Breast epithelium (tissue), 4 donors: ENCODE measurements at regions not wholly inside any gene's neighbourhood (a gene's known extent, or its start where the extent isn't known, plus 50 kb on each side); places are given as distances from the start of the nearest gene placed in this dataset.

ENCODE experiments used
- DNase-seq, 2 donors: peaks; one replicate each; pipeline ENCODE4 v3.0.0-alpha.2; 2019; ENCODE audit warnings: low spot score in 2 of 2
- H3K27ac ChIP-seq, 2 donors: fragments of 200-600 bp; sonication (generic) in 1 of 2; one replicate each; pipeline ENCODE4 v1.5.1; 2016 to 2019; ENCODE audit warnings: mild to moderate bottlenecking in 1 of 2
- H3K27me3 ChIP-seq, 2 donors: fragments of 200-600 bp; sonication (generic) in 1 of 2; one replicate each; pipeline versions ENCODE4 v1.5.1 to v1.6.0; 2017 to 2019; ENCODE audit warnings: control low read depth in 1 of 2, mild to moderate bottlenecking in 1 of 2
- H3K36me3 ChIP-seq: fragments of 200-600 bp; one replicate; pipeline ENCODE4 v1.5.1; 2019
- H3K4me1 ChIP-seq, 2 donors: fragments of 200-600 bp; sonication (generic); one replicate each; pipeline ENCODE4 v1.5.1; 2016 to 2019; ENCODE audit warnings: control low read depth in 1 of 2
- H3K4me3 ChIP-seq, 3 donors: fragments of 200-600 bp; sonication (generic); 1 replicate in 2 of 3; 2 replicates in 1 of 3; pipeline ENCODE4 v1.5.1; 2016 to 2019; ENCODE audit warnings: mild to moderate bottlenecking in 3 of 3, moderate library complexity in 2 of 3
- H3K9me3 ChIP-seq, 2 donors: fragments of 200-600 bp; sonication (generic) in 1 of 2; one replicate each; pipeline ENCODE4 v1.5.1; 2016 to 2019; ENCODE audit warnings: control low read depth in 1 of 2
- POLR2A ChIP-seq: fragments of 450-650 bp; IDR thresholded peaks from one replicate; pipeline ENCODE4 v1.6.1; 2016; ENCODE audit warnings: antibody characterized with exemption, mild to moderate bottlenecking, moderate library complexity
- POLR2AphosphoS5 ChIP-seq, 3 donors: sonication (generic); formaldehyde crosslinking; IDR thresholded peaks; one replicate each; pipeline ENCODE4 v1.6.1; 2017; ENCODE audit warnings: antibody characterized with exemption in 3 of 3
- intact Hi-C: fragments of 100-400 bp; cut with DNase I; formaldehyde crosslinking; loops from one replicate; pipeline ENCODE4 v1.15.1; 2023; ENCODE audit warnings: low total_unique reads
- TF ChIP-seq, protein P1 (sequence below), 3 donors: fragments of 450-650 bp; IDR thresholded peaks; one replicate each; pipeline ENCODE4 v1.5.1; 2016 to 2017; ENCODE audit warnings: antibody characterized with exemption in 3 of 3, mild to moderate bottlenecking in 3 of 3, moderate library complexity in 3 of 3

DNA sequence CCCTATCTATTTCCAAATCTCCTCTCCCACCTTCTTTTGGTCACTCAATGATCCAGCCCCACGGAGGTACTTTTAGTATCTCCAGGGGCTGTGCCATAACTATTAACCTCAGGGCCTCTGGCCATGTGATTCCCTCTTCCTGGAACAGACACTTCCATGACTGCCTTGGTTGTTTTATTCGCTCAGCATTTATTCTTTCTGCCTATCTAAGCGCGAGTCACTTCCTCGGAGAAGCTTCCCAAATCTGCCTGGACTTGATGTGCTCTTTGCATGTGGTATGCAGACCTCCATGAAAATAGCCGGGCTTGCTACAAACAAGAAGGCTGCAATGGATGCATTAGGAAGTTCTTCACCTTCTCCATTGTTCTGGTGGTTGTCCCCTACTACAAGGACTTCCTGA, 939.0 kb upstream of the TMEM132C start:
- no peaks in the 10 kb centered on the region for H3K9me3 ChIP-seq
- no peaks in the 10 kb centered on the region for H3K27me3 ChIP-seq
- intact Hi-C loops: no loop called here
- no peaks in the 10 kb centered on the region for H3K4me1 ChIP-seq
- H3K36me3 ChIP-seq: no peaks in the 10 kb centered on the region
- no peak overlapping the region for H3K27ac ChIP-seq
- no peak for DNase-seq
- TF ChIP-seq POLR2A: no peak
- TF ChIP-seq, protein P1, sequence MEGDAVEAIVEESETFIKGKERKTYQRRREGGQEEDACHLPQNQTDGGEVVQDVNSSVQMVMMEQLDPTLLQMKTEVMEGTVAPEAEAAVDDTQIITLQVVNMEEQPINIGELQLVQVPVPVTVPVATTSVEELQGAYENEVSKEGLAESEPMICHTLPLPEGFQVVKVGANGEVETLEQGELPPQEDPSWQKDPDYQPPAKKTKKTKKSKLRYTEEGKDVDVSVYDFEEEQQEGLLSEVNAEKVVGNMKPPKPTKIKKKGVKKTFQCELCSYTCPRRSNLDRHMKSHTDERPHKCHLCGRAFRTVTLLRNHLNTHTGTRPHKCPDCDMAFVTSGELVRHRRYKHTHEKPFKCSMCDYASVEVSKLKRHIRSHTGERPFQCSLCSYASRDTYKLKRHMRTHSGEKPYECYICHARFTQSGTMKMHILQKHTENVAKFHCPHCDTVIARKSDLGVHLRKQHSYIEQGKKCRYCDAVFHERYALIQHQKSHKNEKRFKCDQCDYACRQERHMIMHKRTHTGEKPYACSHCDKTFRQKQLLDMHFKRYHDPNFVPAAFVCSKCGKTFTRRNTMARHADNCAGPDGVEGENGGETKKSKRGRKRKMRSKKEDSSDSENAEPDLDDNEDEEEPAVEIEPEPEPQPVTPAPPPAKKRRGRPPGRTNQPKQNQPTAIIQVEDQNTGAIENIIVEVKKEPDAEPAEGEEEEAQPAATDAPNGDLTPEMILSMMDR (IDR thresholded peaks at IDR 0.05): no peak
- no peak for TF ChIP-seq POLR2AphosphoS5 (IDR thresholded peaks at IDR 0.05)
- no peak overlapping the region for H3K4me3 ChIP-seq

DNA sequence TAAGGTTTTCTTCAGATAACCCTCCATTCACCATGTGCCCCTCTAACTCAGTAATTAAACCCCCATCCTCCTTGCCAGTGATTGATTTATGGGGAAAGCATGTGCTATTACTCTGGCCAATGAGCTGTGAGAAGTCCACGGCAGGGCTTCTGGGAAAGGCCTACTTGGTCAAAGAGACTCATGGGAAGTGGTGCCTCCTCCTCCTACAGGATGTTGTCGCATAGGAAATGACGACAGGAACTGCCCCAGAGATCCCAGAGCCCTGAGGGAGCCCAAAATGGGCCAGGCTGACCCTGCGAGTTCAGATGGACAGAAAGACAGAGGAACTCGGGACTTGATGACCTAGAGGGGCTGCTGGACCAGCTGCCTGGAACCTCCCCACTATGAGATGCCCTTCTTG, 938.1 kb upstream of the TMEM132C start:
- TF ChIP-seq, protein P1 (IDR thresholded peaks at IDR 0.05): no peak
- TF ChIP-seq POLR2A (no peak), POLR2AphosphoS5 (IDR thresholded peaks at IDR 0.05) (no peak)
- no peaks in the 10 kb centered on the region for H3K4me1 ChIP-seq
- H3K27ac ChIP-seq: no peak overlapping the region
- intact Hi-C loops: no loop called here
- DNase-seq: no peak
- no peaks in the 10 kb centered on the region for H3K9me3 ChIP-seq
- no peaks in the 10 kb centered on the region for H3K27me3 ChIP-seq
- H3K4me3 ChIP-seq: no peak overlapping the region
- no peaks in the 10 kb centered on the region for H3K36me3 ChIP-seq

DNA sequence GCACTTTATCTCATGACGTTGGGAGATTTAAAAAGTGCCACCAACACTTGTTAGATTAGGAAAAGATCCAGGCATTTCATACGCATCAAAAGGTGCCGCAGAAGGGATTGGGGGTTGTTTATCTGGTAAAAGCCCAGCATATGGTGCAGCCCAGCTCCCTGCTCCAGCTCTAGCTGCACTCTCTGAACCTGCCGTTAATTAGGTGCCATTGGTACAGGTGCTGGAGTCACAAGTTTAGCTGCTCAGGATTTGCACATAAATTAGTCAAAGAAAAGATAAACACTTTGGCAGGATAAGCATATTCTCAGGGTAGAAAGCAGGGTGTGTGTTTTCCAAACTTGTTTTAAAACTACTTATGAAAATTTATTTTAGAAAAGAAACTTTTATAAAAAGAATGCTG, 932.6 kb upstream of the TMEM132C start:
- H3K4me1 ChIP-seq: no peaks in the 10 kb centered on the region
- H3K4me3 ChIP-seq: no peak overlapping the region
- TF ChIP-seq POLR2A (no peak), POLR2AphosphoS5 (IDR thresholded peaks at IDR 0.05) (no peak)
- TF ChIP-seq, protein P1 (IDR thresholded peaks at IDR 0.05): no peak
- no peaks in the 10 kb centered on the region for H3K36me3 ChIP-seq
- H3K27me3 ChIP-seq: no peaks in the 10 kb centered on the region
- intact Hi-C loops: no loop called here
- no peaks in the 10 kb centered on the region for H3K9me3 ChIP-seq
- no peak overlapping the region for H3K27ac ChIP-seq
- no peak for DNase-seq

DNA sequence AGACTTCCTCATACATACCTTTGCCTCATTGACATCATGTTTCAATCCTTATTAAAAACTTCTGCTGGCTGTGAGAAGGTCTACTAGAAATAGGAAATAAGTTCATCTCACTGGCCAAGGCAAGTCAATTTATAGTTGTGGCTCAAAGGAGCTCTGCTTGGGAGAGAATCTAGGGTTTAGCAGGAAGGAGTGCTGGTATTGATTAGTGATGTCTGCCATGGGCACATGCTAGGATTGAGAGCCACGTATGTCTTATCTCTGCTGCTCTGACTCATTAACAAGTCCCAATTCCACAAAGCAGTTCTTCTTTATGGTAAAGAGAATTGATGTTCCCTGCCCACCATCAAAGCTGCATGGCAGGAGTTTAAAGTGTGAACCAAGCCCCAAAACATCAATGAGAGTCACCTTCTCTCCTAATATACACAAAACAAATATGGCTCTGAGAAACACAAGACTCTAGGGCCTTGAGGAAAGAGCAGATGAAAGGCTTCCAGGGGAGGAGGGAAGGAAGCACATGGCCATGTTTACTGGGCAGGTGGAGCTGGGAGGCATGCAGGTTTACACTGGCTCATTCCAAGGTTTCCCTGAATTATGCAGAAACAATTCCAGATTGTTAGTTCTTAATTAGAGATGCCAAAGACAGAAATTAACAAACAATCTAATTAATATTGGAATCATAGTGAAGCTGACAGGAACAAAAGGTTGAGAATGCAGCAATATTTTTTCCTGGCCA, 931.9 kb upstream of the TMEM132C start:
- Histone ChIP-seq H3K4me3 (no peak overlapping the region), H3K9me3 (no peaks in the 10 kb centered on the region), H3K27ac (no peak overlapping the region), H3K27me3 (no peaks in the 10 kb centered on the region), H3K36me3 (no peaks in the 10 kb centered on the region), H3K4me1 (no peaks in the 10 kb centered on the region)
- TF ChIP-seq POLR2A: no peak
- TF ChIP-seq, protein P1 (IDR thresholded peaks at IDR 0.05): no peak
- no peak for TF ChIP-seq POLR2AphosphoS5 (IDR thresholded peaks at IDR 0.05)
- DNase-seq: no peak
- intact Hi-C loops: no loop called here

DNA sequence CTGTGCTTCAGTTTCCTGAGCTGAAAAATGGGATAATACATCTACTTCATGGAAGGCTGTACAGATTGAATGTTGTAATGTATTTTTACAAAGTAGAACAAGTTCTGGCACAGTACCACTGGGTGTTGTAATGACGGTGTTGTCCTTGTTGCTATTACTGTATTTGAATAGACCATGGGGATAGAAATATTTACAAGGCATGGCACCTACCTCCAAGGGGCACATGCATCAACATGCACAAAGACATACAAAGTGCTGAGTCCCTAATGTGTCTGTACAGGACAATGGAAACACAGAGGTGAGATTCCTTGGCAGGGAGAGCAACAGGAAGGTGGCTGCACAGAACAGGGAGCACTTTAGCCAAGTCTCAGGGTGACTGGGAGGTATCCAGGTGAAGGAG, 930.6 kb upstream of the TMEM132C start:
- DNase-seq: no peak
- no peak overlapping the region for H3K27ac ChIP-seq
- TF ChIP-seq POLR2AphosphoS5 (IDR thresholded peaks at IDR 0.05) (no peak), POLR2A (no peak)
- TF ChIP-seq, protein P1 (IDR thresholded peaks at IDR 0.05): no peak
- intact Hi-C loops: no loop called here
- no peaks in the 10 kb centered on the region for H3K27me3 ChIP-seq
- no peaks in the 10 kb centered on the region for H3K9me3 ChIP-seq
- H3K36me3 ChIP-seq: no peaks in the 10 kb centered on the region
- no peaks in the 10 kb centered on the region for H3K4me1 ChIP-seq
- no peak overlapping the region for H3K4me3 ChIP-seq
